HCT116 (cell line): ENCODE measurements at regions not wholly inside any gene's neighbourhood (a gene's known extent, or its start where the extent isn't known, plus 50 kb on each side); places are given as distances from the start of the nearest gene placed in this dataset.

Source experiments
- ATAC-seq: fragments of 200-7000 bp; cut with Tn5 transposase; 2 replicates; pipeline ENCODE4 v1.9.1; 2020; ENCODE audit warnings: mild to moderate bottlenecking, moderate library complexity
- BruUV-seq: library from RNA; stranded (reverse); fragments of 400-500 nt; replicated peaks from 2 replicates; lab custom pipeline; 2021; lab: Mats Ljungman, UMichigan
- CTCF ChIA-PET: fragments of 300-600 bp; sonication (Branson Sonifier 250); formaldehyde crosslinking; loops from one replicate; lab custom pipeline; 2021; ENCODE audit warnings: antibody characterized with exemption; lab: Charles Lee
- POLR2A ChIA-PET: fragments of 300-600, 350-600 bp; sonication (Branson Sonifier 250); formaldehyde crosslinking; loops from one replicate; lab custom pipeline; 2021; ENCODE audit warnings: antibody characterized with exemption; lab: Charles Lee
- RAD21 ChIA-PET, 2 experiments: fragments of 300-600 bp; sonication (Branson Sonifier 250); formaldehyde crosslinking; loops; one replicate each; lab custom pipeline; 2023; ENCODE audit warnings: low total read pairs in 2 of 2; ENCODE audit not compliant: uncharacterized antibody in 2 of 2, unreplicated experiment in 2 of 2, low non-redundant PET in 1 of 2; lab: Charles Lee
- DNase-seq: peaks from one replicate; pipeline ENCODE4 v3.0.0-alpha.2; 2010; ENCODE audit warnings: low read depth, low spot score
- H2AFZ ChIP-seq: fragments of 200-600 bp; shearing (Covaris generic), sonication (generic); 2 replicates; pipeline ENCODE4 v1.6.1; 2017; ENCODE audit warnings: low read depth, mixed run types, mixed read lengths, antibody characterized with exemption, low read length; ENCODE audit not compliant: poor library complexity, severe bottlenecking
- H3K27ac ChIP-seq: 2 replicates; pipeline ENCODE4 v1.5.1; 2012; ENCODE audit warnings: low read depth, low read length
- H3K27me3 ChIP-seq: fragments of 200-600 bp; sonication (generic); 2 replicates; pipeline ENCODE4 v1.6.1; 2016; ENCODE audit warnings: mixed run types, low read length, mixed read lengths; ENCODE audit not compliant: insufficient read depth
- H3K36me3 ChIP-seq, 2 experiments: fragments of 200-500 bp in 1 of 2; fragments of 200-600 bp in 1 of 2; sonication (Bioruptor generic) in 1 of 2; sonication (generic) in 1 of 2; 2 replicates each; pipeline versions ENCODE4 v1.5.1 to v1.6.1; 2014 to 2016; ENCODE audit warnings: low read length in 2 of 2, inconsistent platforms in 1 of 2, mixed read lengths in 1 of 2, mixed run types in 1 of 2; ENCODE audit not compliant: insufficient read depth in 2 of 2, control insufficient read depth in 1 of 2
- H3K4me1 ChIP-seq, 2 experiments: fragments of 200-600 bp in 1 of 2; sonication (generic) in 1 of 2; 2 replicates each; pipeline versions ENCODE4 v1.5.1 to v1.6.1; 2012 to 2017; ENCODE audit warnings: low read length in 2 of 2, inconsistent platforms in 1 of 2, mild to moderate bottlenecking in 1 of 2, mixed read lengths in 1 of 2, mixed run types in 1 of 2, moderate library complexity in 1 of 2; ENCODE audit not compliant: insufficient read depth in 2 of 2, control insufficient read depth in 1 of 2
- H3K4me2 ChIP-seq: fragments of 200-600 bp; sonication (generic); 2 replicates; pipeline ENCODE4 v1.6.1; 2017; ENCODE audit warnings: mixed run types, low read length, mixed read lengths
- H3K4me3 ChIP-seq, 2 experiments: fragments of 200-600 bp in 1 of 2; sonication (generic) in 1 of 2; replicated peaks in 1 of 2; 2 replicates each; pipeline ENCODE4 v1.5.1; 2011 to 2016; ENCODE audit warnings: low read length in 2 of 2, control low read depth in 1 of 2, low read depth in 1 of 2, mild to moderate bottlenecking in 1 of 2, mixed read lengths in 1 of 2, mixed run types in 1 of 2
- H3K79me2 ChIP-seq: fragments of 200-600 bp; sonication (generic); 2 replicates; pipeline ENCODE4 v1.6.1; 2017; ENCODE audit warnings: mild to moderate bottlenecking, mixed run types, low read length, moderate library complexity, mixed read lengths; ENCODE audit not compliant: insufficient read depth
- H3K9ac ChIP-seq: fragments of 200-600 bp; sonication (generic); 2 replicates; pipeline ENCODE4 v1.6.1; 2016; ENCODE audit warnings: low read length, mixed read lengths
- H3K9me2 ChIP-seq: fragments of 200-600 bp; sonication (generic), shearing (Covaris generic); 2 replicates; pipeline ENCODE4 v1.6.1; 2017; ENCODE audit warnings: mixed run types, mild to moderate bottlenecking, moderate library complexity; ENCODE audit not compliant: insufficient read depth
- H3K9me3 ChIP-seq, 2 experiments: fragments of 200-500 bp in 1 of 2; fragments of 200-600 bp in 1 of 2; sonication (Bioruptor generic) in 1 of 2; sonication (generic) in 1 of 2; 2 replicates each; pipeline ENCODE4 v1.6.1; 2014 to 2017; ENCODE audit warnings: low read length in 2 of 2, mixed read lengths in 2 of 2, inconsistent platforms in 1 of 2, low read depth in 1 of 2, mild to moderate bottlenecking in 1 of 2, mixed run types in 1 of 2, moderate library complexity in 1 of 2; ENCODE audit not compliant: control insufficient read depth in 1 of 2, insufficient read depth in 1 of 2
- H4K20me1 ChIP-seq: fragments of 200-600 bp; sonication (generic), shearing (Covaris generic); 2 replicates; pipeline ENCODE4 v1.6.1; 2017; ENCODE audit warnings: mixed run types, mild to moderate bottlenecking, moderate library complexity; ENCODE audit not compliant: insufficient read depth
- EGR1 ChIP-seq: IDR thresholded peaks from 2 replicates; pipeline ENCODE4 v1.6.1; 2012; ENCODE audit warnings: low read depth
- EZH2phosphoT487 ChIP-seq: fragments of 200-600 bp; IDR thresholded peaks from 2 replicates; pipeline ENCODE4 v1.6.1; 2018; ENCODE audit warnings: antibody characterized with exemption, borderline replicate concordance
- RAD21 ChIP-seq: IDR thresholded peaks from 2 replicates; pipeline ENCODE4 v1.6.1; 2012; ENCODE audit warnings: low read depth, mild to moderate bottlenecking
- TCF7L2 ChIP-seq: IDR thresholded peaks from 2 replicates; pipeline ENCODE4 v1.7.0; 2011; ENCODE audit warnings: borderline replicate concordance, inconsistent platforms; ENCODE audit not compliant: insufficient read depth, insufficient read length; ENCODE audit errors: extremely low read depth
- ZFX ChIP-seq: fragments of 450-650 bp; IDR thresholded peaks from 2 replicates; pipeline ENCODE4 v1.6.1; 2017
- intact Hi-C: fragments of 100-400 bp; cut with micrococcal nuclease; formaldehyde crosslinking; loops from 2 replicates; pipeline ENCODE4 v1.10.0; 2022
- TF ChIP-seq, protein P1 (sequence below): IDR thresholded peaks from 2 replicates; pipeline ENCODE4 v1.6.1; 2012; ENCODE audit warnings: low read depth
- TF ChIP-seq, protein P2 (sequence below): IDR thresholded peaks from 2 replicates; pipeline ENCODE4 v1.6.1; 2012
- TF ChIP-seq, protein P3 (sequence below): IDR thresholded peaks from 2 replicates; pipeline ENCODE4 v1.6.1; 2012

DNA sequence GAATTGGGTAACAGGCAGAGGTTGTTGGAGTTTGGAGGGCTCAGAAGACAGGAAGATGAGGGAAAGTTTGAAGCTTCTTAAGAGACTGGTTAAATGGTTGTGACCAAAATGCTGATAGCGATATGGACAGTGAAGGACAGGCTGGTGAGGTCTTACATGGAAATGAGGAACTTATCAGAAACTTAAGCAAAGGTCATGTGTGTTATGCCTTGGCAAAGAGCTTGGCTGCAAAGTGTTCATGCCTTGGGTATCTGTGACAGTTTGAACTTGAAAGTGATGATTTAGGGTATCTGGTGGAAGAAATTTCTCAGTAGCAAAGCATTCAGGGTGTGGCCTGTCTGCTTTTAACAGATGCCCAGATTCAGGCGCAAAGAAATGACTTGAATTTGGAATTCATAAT lies 64.5 kb upstream of the EEPD1 start (continued):
- TF ChIP-seq, protein P1, sequence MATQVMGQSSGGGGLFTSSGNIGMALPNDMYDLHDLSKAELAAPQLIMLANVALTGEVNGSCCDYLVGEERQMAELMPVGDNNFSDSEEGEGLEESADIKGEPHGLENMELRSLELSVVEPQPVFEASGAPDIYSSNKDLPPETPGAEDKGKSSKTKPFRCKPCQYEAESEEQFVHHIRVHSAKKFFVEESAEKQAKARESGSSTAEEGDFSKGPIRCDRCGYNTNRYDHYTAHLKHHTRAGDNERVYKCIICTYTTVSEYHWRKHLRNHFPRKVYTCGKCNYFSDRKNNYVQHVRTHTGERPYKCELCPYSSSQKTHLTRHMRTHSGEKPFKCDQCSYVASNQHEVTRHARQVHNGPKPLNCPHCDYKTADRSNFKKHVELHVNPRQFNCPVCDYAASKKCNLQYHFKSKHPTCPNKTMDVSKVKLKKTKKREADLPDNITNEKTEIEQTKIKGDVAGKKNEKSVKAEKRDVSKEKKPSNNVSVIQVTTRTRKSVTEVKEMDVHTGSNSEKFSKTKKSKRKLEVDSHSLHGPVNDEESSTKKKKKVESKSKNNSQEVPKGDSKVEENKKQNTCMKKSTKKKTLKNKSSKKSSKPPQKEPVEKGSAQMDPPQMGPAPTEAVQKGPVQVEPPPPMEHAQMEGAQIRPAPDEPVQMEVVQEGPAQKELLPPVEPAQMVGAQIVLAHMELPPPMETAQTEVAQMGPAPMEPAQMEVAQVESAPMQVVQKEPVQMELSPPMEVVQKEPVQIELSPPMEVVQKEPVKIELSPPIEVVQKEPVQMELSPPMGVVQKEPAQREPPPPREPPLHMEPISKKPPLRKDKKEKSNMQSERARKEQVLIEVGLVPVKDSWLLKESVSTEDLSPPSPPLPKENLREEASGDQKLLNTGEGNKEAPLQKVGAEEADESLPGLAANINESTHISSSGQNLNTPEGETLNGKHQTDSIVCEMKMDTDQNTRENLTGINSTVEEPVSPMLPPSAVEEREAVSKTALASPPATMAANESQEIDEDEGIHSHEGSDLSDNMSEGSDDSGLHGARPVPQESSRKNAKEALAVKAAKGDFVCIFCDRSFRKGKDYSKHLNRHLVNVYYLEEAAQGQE: no peak

DNA sequence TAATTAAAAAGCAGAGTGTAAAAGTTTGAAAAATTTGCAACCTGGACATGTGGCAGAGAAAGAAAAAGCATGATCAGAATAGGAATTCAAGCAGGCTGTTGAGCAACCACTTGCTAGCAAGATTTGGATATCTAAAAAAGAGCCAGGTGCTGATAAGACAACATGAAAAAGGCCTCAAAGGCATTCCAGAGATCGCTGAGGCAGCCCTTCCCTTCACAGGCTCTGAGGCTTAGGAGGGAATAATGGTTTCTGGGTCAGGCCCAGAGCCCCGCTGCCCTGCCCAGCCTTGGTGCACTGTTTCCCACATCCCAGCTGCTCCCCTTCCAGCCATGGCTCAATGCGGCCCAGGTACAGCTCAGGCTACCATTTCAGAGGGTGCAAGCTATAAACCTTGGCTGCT lies 64.1 kb upstream of the EEPD1 start:
- no peak for TF ChIP-seq EZH2phosphoT487
- TF ChIP-seq TCF7L2: no peak
- no peak for TF ChIP-seq EGR1
- TF ChIP-seq, protein P2, sequence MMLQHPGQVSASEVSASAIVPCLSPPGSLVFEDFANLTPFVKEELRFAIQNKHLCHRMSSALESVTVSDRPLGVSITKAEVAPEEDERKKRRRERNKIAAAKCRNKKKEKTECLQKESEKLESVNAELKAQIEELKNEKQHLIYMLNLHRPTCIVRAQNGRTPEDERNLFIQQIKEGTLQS: no peak
- no peak for TF ChIP-seq ZFX
- TF ChIP-seq, protein P3, sequence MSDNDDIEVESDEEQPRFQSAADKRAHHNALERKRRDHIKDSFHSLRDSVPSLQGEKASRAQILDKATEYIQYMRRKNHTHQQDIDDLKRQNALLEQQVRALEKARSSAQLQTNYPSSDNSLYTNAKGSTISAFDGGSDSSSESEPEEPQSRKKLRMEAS: no peak
- TF ChIP-seq RAD21: no peak
- ChIA-PET RAD21 (no interaction called here), POLR2A (no interaction called here), CTCF (no interaction called here)
- intact Hi-C loops: no loop called here
- DNase-seq: no peak
- H3K9me3 ChIP-seq: no peaks in the 10 kb centered on the region
- peaks cover 0 to 9% of the 10 kb centered on the region in 2 experiments; a peak in 2 of 4 replicates for H3K4me1 ChIP-seq
- no TSS peak for BruUV-seq
- no peak overlapping the region for H3K4me2 ChIP-seq
- H3K27ac ChIP-seq: no peak overlapping the region
- no peak overlapping the region for H3K9ac ChIP-seq
- H3K4me3 ChIP-seq: no peak overlapping the region
- H3K27me3 ChIP-seq: no peaks in the 10 kb centered on the region
- no peak overlapping the region for H2AFZ ChIP-seq
- H3K79me2 ChIP-seq: no peaks in the 10 kb centered on the region
- H3K9me2 ChIP-seq: no peaks in the 10 kb centered on the region
- no peaks in the 10 kb centered on the region for H3K36me3 ChIP-seq
- no peak for ATAC-seq
- H4K20me1 ChIP-seq: no peaks in the 10 kb centered on the region
